K562 (cell line): ENCODE measurements at regions not wholly inside any gene's neighbourhood (a gene's known extent, or its start where the extent isn't known, plus 50 kb on each side); places are given as distances from the start of the nearest gene placed in this dataset.

ENCODE experiments used
- ATAC-seq: fragments of 200-7000 bp; cut with Tn5 transposase; 3 replicates; pipeline ENCODE4 v1.9.1; 2020; ENCODE audit warnings: moderate library complexity
- BruUV-seq: library from RNA; stranded (reverse); fragments of 400-500 nt; replicated peaks from 2 replicates; lab custom pipeline; 2021; lab: Mats Ljungman, UMichigan
- CTCF ChIA-PET: fragments of 300-600 bp; formaldehyde crosslinking; extraction: SDS; loops from one replicate; lab custom pipeline; 2021; ENCODE audit warnings: low intra/inter-chr PET ratio; lab: Yijun Ruan, JAX
- POLR2A ChIA-PET: fragments of 300-600, 350-650 bp; sonication (Branson Sonifier 250); formaldehyde crosslinking; extraction: SDS; loops from one replicate; lab custom pipeline; 2021; ENCODE audit warnings: antibody characterized with exemption, inconsistent platforms; lab: Yijun Ruan, JAX
- DNase-seq, 4 experiments: peaks; one replicate each; pipeline versions ENCODE4 v3.0.0 to v3.0.0-alpha.2; 2011 to 2018; ENCODE audit warnings: low spot score in 3 of 4, mixed read lengths in 3 of 4; ENCODE audit errors: extremely low read depth in 1 of 4
- FAIRE-seq: peaks from 2 replicates; lab custom pipeline; 2011; peaks lifted over from hg19 to GRCh38; lab: Jason Lieb, UNC
- H2AFZ ChIP-seq: 2 replicates; pipeline ENCODE4 v1.6.0; 2011; ENCODE audit warnings: low read depth, low read length, control low read depth, inconsistent platforms
- H3K27ac ChIP-seq: fragments of 200-600 bp; 3 replicates; pipeline ENCODE4 v1.8.0; 2011; ENCODE audit warnings: low read depth, mild to moderate bottlenecking, control low read depth, inconsistent platforms, low read length, moderate library complexity, mixed read lengths; ENCODE audit errors: extremely low read depth
- H3K27me3 ChIP-seq, 2 experiments: fragments of 300-600 bp in 1 of 2; 2 replicates in 1 of 2; 3 replicates in 1 of 2; pipeline versions ENCODE4 v1.6.0 to v1.8.0; 2011; ENCODE audit warnings: inconsistent platforms in 2 of 2, low read length in 2 of 2, mild to moderate bottlenecking in 1 of 2, mixed read lengths in 1 of 2, moderate library complexity in 1 of 2; ENCODE audit not compliant: control insufficient read depth in 2 of 2, insufficient read depth in 2 of 2
- H3K36me3 ChIP-seq: fragments of 300-600 bp; 3 replicates; pipeline ENCODE4 v1.8.0; 2011; ENCODE audit warnings: mild to moderate bottlenecking, low read length, inconsistent platforms; ENCODE audit not compliant: control insufficient read depth, insufficient read depth
- H3K4me1 ChIP-seq, 2 experiments: fragments of 200-600 bp in 1 of 2; replicated peaks in 1 of 2; 2 replicates in 1 of 2; 3 replicates in 1 of 2; pipeline versions ENCODE4 v1.5.1 to v1.8.0; 2011; ENCODE audit warnings: inconsistent platforms in 2 of 2, low read length in 2 of 2, mild to moderate bottlenecking in 1 of 2, mixed read lengths in 1 of 2, moderate library complexity in 1 of 2; ENCODE audit not compliant: control insufficient read depth in 2 of 2, insufficient read depth in 2 of 2
- H3K4me2 ChIP-seq: 2 replicates; pipeline ENCODE4 v1.6.1; 2011; ENCODE audit warnings: low read length, control low read depth, inconsistent platforms, mixed read lengths; ENCODE audit not compliant: insufficient read depth
- H3K4me3 ChIP-seq: fragments of 200-600 bp; sonication (generic), shearing (Covaris generic); 2 replicates; pipeline ENCODE4 v1.5.1; 2016; ENCODE audit warnings: control low read depth, inconsistent platforms
- H3K79me2 ChIP-seq: fragments of 200-600 bp; 3 replicates; pipeline ENCODE4 v1.8.0; 2011; ENCODE audit warnings: low read length, inconsistent platforms; ENCODE audit not compliant: control insufficient read depth, insufficient read depth
- H3K9ac ChIP-seq, 2 experiments: 2 replicates each; pipeline versions ENCODE4 v1.6.0 to v1.6.1; 2011; ENCODE audit warnings: low read depth in 2 of 2, low read length in 2 of 2, control low read depth in 1 of 2, inconsistent platforms in 1 of 2, mild to moderate bottlenecking in 1 of 2, mixed read lengths in 1 of 2; ENCODE audit not compliant: insufficient read depth in 1 of 2
- H3K9me1 ChIP-seq: one replicate; pipeline ENCODE4 v1.6.0; 2011; ENCODE audit warnings: inconsistent platforms, mild to moderate bottlenecking, low read length, moderate library complexity; ENCODE audit not compliant: control insufficient read depth, insufficient read depth
- H3K9me3 ChIP-seq: replicated peaks from 2 replicates; pipeline ENCODE4 v1.5.1; 2011; ENCODE audit warnings: low read depth, low read length, inconsistent platforms; ENCODE audit not compliant: control insufficient read depth, insufficient read depth
- H4K20me1 ChIP-seq: replicated peaks from 2 replicates; pipeline ENCODE4 v1.6.1; 2011; ENCODE audit warnings: low read length, inconsistent platforms, mixed read lengths; ENCODE audit not compliant: control insufficient read depth, insufficient read depth
- DDX20 ChIP-seq: fragments of 450-650 bp; IDR thresholded peaks from 2 replicates; pipeline ENCODE4 v1.6.1; 2016; ENCODE audit warnings: missing genetic modification characterization, low read depth, mild to moderate bottlenecking, missing compliant biosample characterization, moderate library complexity
- FUS ChIP-seq: fragments of 200-400 bp; formaldehyde crosslinking; optimal IDR thresholded peaks from 2 replicates; pipeline ENCODE3; 2017; ENCODE audit warnings: low read depth, low read length
- NRF1 ChIP-seq, 2 experiments: fragments of 450-650 bp; IDR thresholded peaks in 1 of 2; conservative IDR thresholded peaks in 1 of 2; 2 replicates each; pipeline ENCODE4 v1.6.1; 2014; ENCODE audit warnings: mild to moderate bottlenecking in 2 of 2
- SAFB ChIP-seq: fragments of 200-400 bp; formaldehyde crosslinking; IDR thresholded peaks from 2 replicates; pipeline ENCODE4 v1.6.1; 2017; ENCODE audit warnings: low read depth, low read length, borderline replicate concordance
- U2AF1 ChIP-seq: fragments of 200-400 bp; formaldehyde crosslinking; optimal IDR thresholded peaks from 2 replicates; pipeline ENCODE3; 2017; ENCODE audit warnings: mild to moderate bottlenecking, low read depth, low read length, moderate library complexity
- ZNF253 ChIP-seq: fragments of 250-450 bp; sonication (Bioruptor Pico); conservative IDR thresholded peaks from 2 replicates; pipeline ENCODE4 v1.6.1; 2021; ENCODE audit warnings: mild to moderate bottlenecking
- ZNF584 ChIP-seq: fragments of 200-800 bp; sonication (Bioruptor generic); IDR thresholded peaks from 2 replicates; pipeline ENCODE4 v1.6.1; 2016; ENCODE audit warnings: low read depth, mild to moderate bottlenecking, missing genetic modification characterization, missing compliant biosample characterization
- ZNF668 ChIP-seq: fragments of 250-450 bp; sonication (Bioruptor Pico); IDR thresholded peaks from 2 replicates; pipeline ENCODE4 v1.8.0; 2022; ENCODE audit warnings: mild to moderate bottlenecking, inconsistent platforms
- WGBS: fragments of 100-300 bp; shearing (Covaris generic); methylation state at CpG from one replicate; pipeline ENCODE4 v1.1.6; 2016; ENCODE audit warnings: low coverage, mixed read lengths; ENCODE audit not compliant: insufficient coverage; ENCODE audit errors: missing lambda C conversion rate; 5-methylcytosine and 5-hydroxymethylcytosine counted together
- in situ Hi-C: fragments of 300-500 bp; cut with MboI; formaldehyde crosslinking; loops from 4 replicates; pipeline ENCODE4 v1.15.0; 2018; ENCODE audit warnings: inconsistent platforms, mixed read lengths
- intact Hi-C: fragments of 100-400 bp; cut with micrococcal nuclease; formaldehyde crosslinking; loops from 2 replicates; pipeline ENCODE4 v1.14.2; 2022
- TF ChIP-seq, protein P1 (sequence below): fragments of 250-450 bp; sonication (Bioruptor Pico); IDR thresholded peaks from 2 replicates; pipeline ENCODE4 v1.4.0; 2020; ENCODE audit warnings: borderline replicate concordance
- TF ChIP-seq, protein P2 (sequence below): fragments of 450-650 bp; IDR thresholded peaks from 2 replicates; pipeline ENCODE4 v1.7.1; 2018; ENCODE audit warnings: mild to moderate bottlenecking, low read depth; ENCODE audit not compliant: partially characterized antibody

DNA sequence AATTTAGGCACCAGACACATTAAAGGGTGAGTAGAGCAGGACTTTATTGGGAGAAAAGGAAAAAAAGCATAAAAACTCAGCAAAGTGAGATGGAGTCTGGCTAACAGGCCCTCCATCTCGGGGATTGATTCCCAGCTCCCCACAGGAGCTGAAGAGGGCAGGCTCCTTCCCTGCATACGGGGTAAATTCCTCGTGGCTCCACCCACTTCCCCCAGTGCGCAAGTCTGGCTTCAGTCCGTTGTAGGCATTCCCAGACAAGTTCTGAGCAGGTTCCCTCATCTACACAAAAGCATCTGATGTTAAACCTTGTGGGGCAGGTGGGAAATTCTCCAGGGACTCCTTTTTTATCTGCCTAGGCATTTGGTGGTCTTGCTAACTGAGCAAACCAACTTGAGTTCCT, 722.6 kb downstream of the ZNF385D start:
- DNase-seq, result peak in 1 of 4 experiments; percentile 14
- POLR2A ChIA-PET, result no interaction called here
- no TSS peak for BruUV-seq
- WGBS, result 8% methylated on average over 5 of the region's 5 CpGs
- intact Hi-C loops, result no loop called here
- Histone ChIP-seq H3K27me3 (no peaks in the 10 kb centered on the region), H3K9me3 (no peaks in the 10 kb centered on the region), H2AFZ (peak overlapping the region; percentile 30)
- TF ChIP-seq NRF1 (conservative IDR thresholded peaks at IDR 0.05 in 1 of 2, IDR thresholded peaks at IDR 0.05 in 1 of 2) (peak; percentile 61 to 63), FUS (no peak)
- TF ChIP-seq, all 486 proteins: peak for 1
- in situ Hi-C loops, result no loop called here
- no peaks in the 10 kb centered on the region for H3K9me1 ChIP-seq
- no peaks in the 10 kb centered on the region for H3K4me1 ChIP-seq
- FAIRE-seq, result no peak
- H4K20me1 ChIP-seq, result no peaks in the 10 kb centered on the region
- peak; percentile 68 for ATAC-seq
- H3K4me3 ChIP-seq, result no peak overlapping the region
- H3K4me2 ChIP-seq, result no peak overlapping the region
- CTCF ChIA-PET, result no interaction called here
- no peak overlapping the region for H3K27ac ChIP-seq
- no peaks in the 10 kb centered on the region for H3K79me2 ChIP-seq
- no peak overlapping the region for H3K9ac ChIP-seq
- no peaks in the 10 kb centered on the region for H3K36me3 ChIP-seq

DNA sequence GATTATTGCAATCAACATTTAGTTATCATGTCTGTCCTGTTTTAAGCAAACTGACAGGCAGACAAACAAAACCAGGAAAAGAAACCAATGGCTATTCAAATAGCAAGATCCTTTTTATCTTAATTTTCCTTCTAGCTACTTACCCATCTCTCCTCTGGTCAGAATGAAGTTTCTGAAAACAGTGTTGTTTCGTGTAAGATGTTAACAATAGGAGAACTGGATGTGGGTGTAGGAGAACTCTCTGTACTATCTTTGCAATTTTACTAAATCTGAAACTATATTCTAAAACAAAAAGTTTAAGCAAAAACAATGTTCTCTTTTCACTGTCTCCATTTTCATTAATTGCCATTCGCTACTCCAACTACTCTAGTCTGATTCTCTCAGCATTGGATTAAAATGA, 726.4 kb downstream of the ZNF385D start:
- WGBS, result 4% methylated on average over 2 of the region's 2 CpGs
- Histone ChIP-seq H3K9me1 (no peaks in the 10 kb centered on the region), H3K27me3 (no peaks in the 10 kb centered on the region), H3K9me3 (no peaks in the 10 kb centered on the region), H3K4me3 (no peak overlapping the region), H3K27ac (no peak overlapping the region), H3K4me2 (no peak overlapping the region), H2AFZ (no peak overlapping the region), H3K4me1 (no peaks in the 10 kb centered on the region), H4K20me1 (no peaks in the 10 kb centered on the region), H3K9ac (no peak overlapping the region), H3K36me3 (no peaks in the 10 kb centered on the region), H3K79me2 (no peaks in the 10 kb centered on the region)
- BruUV-seq, result no TSS peak
- DNase-seq (no peak), ATAC-seq (no peak), FAIRE-seq (no peak)
- POLR2A ChIA-PET, result no interaction called here
- CTCF ChIA-PET, result no interaction called here
- in situ Hi-C loops (no loop called here), intact Hi-C loops (no loop called here)
- TF ChIP-seq ZNF253 (no peak), ZNF584 (CRISPR knock-in tag) (no peak), ZNF668 (CRISPR knock-in tag) (no peak), SAFB (no peak), DDX20 (no peak), U2AF1 (no peak)
- TF ChIP-seq, protein P1, sequence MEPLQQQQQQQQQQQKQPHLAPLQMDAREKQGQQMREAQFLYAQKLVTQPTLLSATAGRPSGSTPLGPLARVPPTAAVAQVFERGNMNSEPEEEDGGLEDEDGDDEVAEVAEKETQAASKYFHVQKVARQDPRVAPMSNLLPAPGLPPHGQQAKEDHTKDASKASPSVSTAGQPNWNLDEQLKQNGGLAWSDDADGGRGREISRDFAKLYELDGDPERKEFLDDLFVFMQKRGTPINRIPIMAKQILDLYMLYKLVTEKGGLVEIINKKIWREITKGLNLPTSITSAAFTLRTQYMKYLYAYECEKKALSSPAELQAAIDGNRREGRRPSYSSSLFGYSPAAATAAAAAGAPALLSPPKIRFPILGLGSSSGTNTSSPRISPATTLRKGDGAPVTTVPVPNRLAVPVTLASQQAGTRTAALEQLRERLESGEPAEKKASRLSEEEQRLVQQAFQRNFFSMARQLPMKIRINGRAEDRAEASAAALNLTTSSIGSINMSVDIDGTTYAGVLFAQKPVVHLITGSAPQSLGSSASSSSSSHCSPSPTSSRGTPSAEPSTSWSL, result no peak
- TF ChIP-seq, protein P2, sequence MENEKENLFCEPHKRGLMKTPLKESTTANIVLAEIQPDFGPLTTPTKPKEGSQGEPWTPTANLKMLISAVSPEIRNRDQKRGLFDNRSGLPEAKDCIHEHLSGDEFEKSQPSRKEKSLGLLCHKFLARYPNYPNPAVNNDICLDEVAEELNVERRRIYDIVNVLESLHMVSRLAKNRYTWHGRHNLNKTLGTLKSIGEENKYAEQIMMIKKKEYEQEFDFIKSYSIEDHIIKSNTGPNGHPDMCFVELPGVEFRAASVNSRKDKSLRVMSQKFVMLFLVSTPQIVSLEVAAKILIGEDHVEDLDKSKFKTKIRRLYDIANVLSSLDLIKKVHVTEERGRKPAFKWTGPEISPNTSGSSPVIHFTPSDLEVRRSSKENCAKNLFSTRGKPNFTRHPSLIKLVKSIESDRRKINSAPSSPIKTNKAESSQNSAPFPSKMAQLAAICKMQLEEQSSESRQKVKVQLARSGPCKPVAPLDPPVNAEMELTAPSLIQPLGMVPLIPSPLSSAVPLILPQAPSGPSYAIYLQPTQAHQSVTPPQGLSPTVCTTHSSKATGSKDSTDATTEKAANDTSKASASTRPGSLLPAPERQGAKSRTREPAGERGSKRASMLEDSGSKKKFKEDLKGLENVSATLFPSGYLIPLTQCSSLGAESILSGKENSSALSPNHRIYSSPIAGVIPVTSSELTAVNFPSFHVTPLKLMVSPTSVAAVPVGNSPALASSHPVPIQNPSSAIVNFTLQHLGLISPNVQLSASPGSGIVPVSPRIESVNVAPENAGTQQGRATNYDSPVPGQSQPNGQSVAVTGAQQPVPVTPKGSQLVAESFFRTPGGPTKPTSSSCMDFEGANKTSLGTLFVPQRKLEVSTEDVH, result no peak
